GM19455 (cell line): ENCODE measurements at regions not wholly inside any gene's neighbourhood (a gene's known extent, or its start where the extent isn't known, plus 50 kb on each side); places are given as distances from the start of the nearest gene placed in this dataset.
"Not testable (repeated sequence)": the region's sequence is repeated elsewhere in the genome, so short reads cannot be mapped to it uniquely, and the experiment has no call there.

Experiments
- ATAC-seq: cut with Tn5 transposase; IDR thresholded peaks from one replicate; pipeline ENCODE4 v1.9.1; 2021; ENCODE audit not compliant: unreplicated experiment

- no peak for ATAC-seq
These were observed 175.2 kb upstream of the ARID1B start for GRCh38 chr6:156602066-156602385.

GRCh38 chr6:156601152-156602065 is 175.8 kb upstream of the ARID1B start:
- no peak for ATAC-seq

- no peak for ATAC-seq
These were observed 176.5 kb upstream of the ARID1B start for GRCh38 chr6:156600678-156601077.

GRCh38 chr6:156599978-156600590 is 177.1 kb upstream of the ARID1B start:
- ATAC-seq: no peak

- no peak for ATAC-seq
These were observed 177.8 kb upstream of the ARID1B start for GRCh38 chr6:156599366-156599765.

- ATAC-seq: no peak
These were observed 178.4 kb upstream of the ARID1B start for GRCh38 chr6:156598855-156599180.

GRCh38 chr6:156598071-156598854 is 178.9 kb upstream of the ARID1B start:
- ATAC-seq: no peak

GRCh38 chr6:156597095-156597494 is 180.1 kb upstream of the ARID1B start:
- no peak for ATAC-seq

- ATAC-seq: no peak
These were observed 181.7 kb upstream of the ARID1B start for GRCh38 chr6:156595476-156595875.

- no peak for ATAC-seq
These were observed 183.3 kb upstream of the ARID1B start for GRCh38 chr6:156593893-156594292.

- no peak for ATAC-seq
These were observed 184.1 kb upstream of the ARID1B start for GRCh38 chr6:156593127-156593526.

GRCh38 chr6:156590482-156590881 is 186.7 kb upstream of the ARID1B start:
- ATAC-seq: no peak

GRCh38 chr6:156589281-156589680 is 187.9 kb upstream of the ARID1B start:
- no peak for ATAC-seq

- no peak for ATAC-seq
These were observed 189.4 kb upstream of the ARID1B start for GRCh38 chr6:156587751-156588301.

GRCh38 chr6:156587071-156587470 is 190.1 kb upstream of the ARID1B start:
- no peak for ATAC-seq

- no peak for ATAC-seq
These were observed 191.3 kb upstream of the ARID1B start for GRCh38 chr6:156585859-156586258.

GRCh38 chr6:156584121-156584520 is 193.1 kb upstream of the ARID1B start:
- ATAC-seq: not testable (repeated sequence)

- ATAC-seq: no peak
These were observed 194.1 kb upstream of the ARID1B start for GRCh38 chr6:156583083-156583482.

- ATAC-seq: no peak
These were observed 194.6 kb upstream of the ARID1B start for GRCh38 chr6:156582509-156582992.

GRCh38 chr6:156579564-156579963 is 197.6 kb upstream of the ARID1B start:
- no peak for ATAC-seq

GRCh38 chr6:156577749-156578148 is 199.4 kb upstream of the ARID1B start:
- no peak for ATAC-seq
